Activated CD8-positive, alpha-beta T cell treated with anti-CD3 and anti-CD28 coated beads for 36 hours (primary cell): ENCODE measurements at regions not wholly inside any gene's neighbourhood (a gene's known extent, or its start where the extent isn't known, plus 50 kb on each side); places are given as distances from the start of the nearest gene placed in this dataset.
A peak's percentile ranks its signal among the peaks of the same experiment; 100 is the strongest.

Experiments
- ATAC-seq: fragments of 200-7000 bp; cut with Tn5 transposase; one replicate; pipeline ENCODE4 v1.10.0; 2021; ENCODE audit warnings: mild to moderate bottlenecking, moderate library complexity
- CTCF ChIA-PET: fragments of 350-600 bp; sonication (Branson Sonifier 250); formaldehyde crosslinking; loops from one replicate; lab custom pipeline; 2021; ENCODE audit warnings: antibody characterized with exemption; lab: Charles Lee
- POLR2A ChIA-PET: fragments of 350-600 bp; sonication (Branson Sonifier 250); formaldehyde crosslinking; loops from one replicate; lab custom pipeline; 2021; ENCODE audit warnings: antibody characterized with exemption; lab: Charles Lee
- DNase-seq: peaks from one replicate; pipeline ENCODE4 v3.0.0-alpha.2; 2020
- H3K27ac Mint-ChIP-seq: one replicate; pipeline ENCODE4 v1.8.0; 2021; ENCODE audit warnings: mild to moderate bottlenecking, mixed read lengths
- H3K27me3 Mint-ChIP-seq: one replicate; pipeline ENCODE4 v1.8.0; 2021; ENCODE audit warnings: mixed read lengths
- H3K36me3 Mint-ChIP-seq: one replicate; pipeline ENCODE4 v1.8.0; 2021; ENCODE audit warnings: low read depth, mixed read lengths
- H3K4me1 Mint-ChIP-seq: one replicate; pipeline ENCODE4 v1.8.0; 2021; ENCODE audit warnings: low read depth, mixed read lengths
- H3K4me3 Mint-ChIP-seq: one replicate; pipeline ENCODE4 v1.8.0; 2021; ENCODE audit warnings: mild to moderate bottlenecking, moderate library complexity, mixed read lengths
- H3K9me3 Mint-ChIP-seq: one replicate; pipeline ENCODE4 v1.8.0; 2021; ENCODE audit warnings: mixed read lengths
- intact Hi-C: fragments of 100-400 bp; cut with micrococcal nuclease; formaldehyde crosslinking; loops from one replicate; pipeline ENCODE4 v1.10.0; 2022
- TF ChIP-seq, protein P1 (sequence below): fragments of 200-600 bp; IDR thresholded peaks from one replicate; pipeline ENCODE4 v1.8.0; 2022; ENCODE audit warnings: antibody characterized with exemption, mild to moderate bottlenecking

DNA sequence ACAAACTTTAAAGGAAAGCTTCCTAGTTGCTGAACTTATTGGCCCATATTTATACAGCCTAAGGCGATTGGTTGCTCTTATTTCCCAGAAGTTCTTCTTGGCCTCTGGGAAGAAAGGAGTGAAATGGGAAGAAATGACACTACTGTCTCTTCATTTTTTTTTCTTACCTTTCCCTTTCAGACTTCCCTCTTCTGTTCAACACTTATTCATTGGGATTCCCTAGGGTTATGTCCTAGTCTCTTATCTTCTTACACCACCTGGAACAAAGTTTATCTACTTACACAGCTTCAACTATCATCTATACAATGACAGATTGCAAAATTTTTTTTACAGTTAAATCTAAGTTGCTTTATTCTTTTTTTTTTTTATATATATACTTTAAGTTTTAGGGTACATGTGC, 68.0 kb downstream of the SNX12 start:
- ChIA-PET CTCF (no interaction called here), POLR2A (interaction anchor here (0.6 kb wide), 1 partner anchor 100 kb away, joined by 3 read pairs; no protein-coding TSS in a partner anchor)
- Mint-ChIP-seq H3K36me3 (no peaks in the 10 kb centered on the region), H3K27me3 (no peaks in the 10 kb centered on the region), H3K4me3 (no peak overlapping the region), H3K4me1 (peaks cover 4% of the 10 kb centered on the region), H3K9me3 (no peaks in the 10 kb centered on the region), H3K27ac (no peak overlapping the region)
- TF ChIP-seq, protein P1, sequence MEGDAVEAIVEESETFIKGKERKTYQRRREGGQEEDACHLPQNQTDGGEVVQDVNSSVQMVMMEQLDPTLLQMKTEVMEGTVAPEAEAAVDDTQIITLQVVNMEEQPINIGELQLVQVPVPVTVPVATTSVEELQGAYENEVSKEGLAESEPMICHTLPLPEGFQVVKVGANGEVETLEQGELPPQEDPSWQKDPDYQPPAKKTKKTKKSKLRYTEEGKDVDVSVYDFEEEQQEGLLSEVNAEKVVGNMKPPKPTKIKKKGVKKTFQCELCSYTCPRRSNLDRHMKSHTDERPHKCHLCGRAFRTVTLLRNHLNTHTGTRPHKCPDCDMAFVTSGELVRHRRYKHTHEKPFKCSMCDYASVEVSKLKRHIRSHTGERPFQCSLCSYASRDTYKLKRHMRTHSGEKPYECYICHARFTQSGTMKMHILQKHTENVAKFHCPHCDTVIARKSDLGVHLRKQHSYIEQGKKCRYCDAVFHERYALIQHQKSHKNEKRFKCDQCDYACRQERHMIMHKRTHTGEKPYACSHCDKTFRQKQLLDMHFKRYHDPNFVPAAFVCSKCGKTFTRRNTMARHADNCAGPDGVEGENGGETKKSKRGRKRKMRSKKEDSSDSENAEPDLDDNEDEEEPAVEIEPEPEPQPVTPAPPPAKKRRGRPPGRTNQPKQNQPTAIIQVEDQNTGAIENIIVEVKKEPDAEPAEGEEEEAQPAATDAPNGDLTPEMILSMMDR = no peak
- intact Hi-C loops = no loop called here
- ATAC-seq = no peak
- no peak for DNase-seq

- Mint-ChIP-seq H3K4me1 (peaks cover 4% of the 10 kb centered on the region), H3K27ac (no peak overlapping the region), H3K27me3 (no peaks in the 10 kb centered on the region), H3K36me3 (no peaks in the 10 kb centered on the region), H3K9me3 (no peaks in the 10 kb centered on the region), H3K4me3 (no peak overlapping the region)
- ChIA-PET POLR2A (no interaction called here), CTCF (interaction anchor here (0.7 to 1.6 kb wide), 6 partner anchors 28 to 392 kb away, joined by 3 to 6 read pairs (median 4); no protein-coding TSS in a partner anchor)
- intact Hi-C loops = no loop called here
- peak; percentile 37 for DNase-seq
- ATAC-seq = peak; percentile 34
- TF ChIP-seq, protein P1 = no peak
These were observed 67.6 kb upstream of the SLC7A3 start for GRCh38 chrX:70998411-70999027.

DNA sequence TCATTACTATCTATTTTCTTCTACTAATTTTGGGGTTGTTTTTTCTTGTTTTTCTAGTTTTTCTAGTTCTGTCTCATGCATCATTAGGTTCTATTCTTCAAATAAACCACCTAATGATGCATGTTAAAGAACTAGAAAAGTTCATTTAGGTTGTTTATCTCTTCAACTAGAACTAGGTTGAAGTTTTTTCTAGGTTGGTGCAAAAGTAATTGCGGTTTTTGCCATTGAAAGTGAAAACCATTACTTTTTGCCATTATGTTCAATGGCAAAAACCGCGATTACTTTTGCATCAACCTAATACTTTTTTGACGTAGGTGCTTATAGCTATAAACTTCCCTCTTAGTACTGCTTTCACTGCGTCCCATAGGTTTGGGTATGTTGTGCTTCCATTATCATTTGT, 64.4 kb upstream of the SLC7A3 start:
- H3K27ac Mint-ChIP-seq = no peak overlapping the region
- no peaks in the 10 kb centered on the region for H3K36me3 Mint-ChIP-seq
- DNase-seq = no peak
- H3K9me3 Mint-ChIP-seq = no peaks in the 10 kb centered on the region
- ChIA-PET CTCF (no interaction called here), POLR2A (no interaction called here)
- ATAC-seq = no peak
- intact Hi-C loops = no loop called here
- TF ChIP-seq, protein P1 = no peak
- peaks cover 4% of the 10 kb centered on the region for H3K4me1 Mint-ChIP-seq
- H3K27me3 Mint-ChIP-seq = no peaks in the 10 kb centered on the region
- H3K4me3 Mint-ChIP-seq = no peak overlapping the region

GRCh38 chrX:70988425-70988824, 57.5 kb upstream of the SLC7A3 start:
- Mint-ChIP-seq H3K36me3 (no peaks in the 10 kb centered on the region), H3K4me1 (no peaks in the 10 kb centered on the region), H3K27me3 (no peaks in the 10 kb centered on the region), H3K9me3 (no peaks in the 10 kb centered on the region), H3K27ac (no peak overlapping the region), H3K4me3 (no peak overlapping the region)
- TF ChIP-seq, protein P1 = no peak
- ChIA-PET POLR2A (no interaction called here), CTCF (no interaction called here)
- no peak for DNase-seq
- no peak for ATAC-seq
- intact Hi-C loops = no loop called here
